NB4 (cell line): ENCODE measurements at regions not wholly inside any gene's neighbourhood (a gene's known extent, or its start where the extent isn't known, plus 50 kb on each side); places are given as distances from the start of the nearest gene placed in this dataset.

Experiments used
- DNase-seq: peaks from one replicate; pipeline ENCODE4 v3.0.0; 2010; ENCODE audit warnings: low read depth
- H3K4me3 ChIP-seq: one replicate; pipeline ENCODE4 v1.5.1; 2011; ENCODE audit warnings: mild to moderate bottlenecking, low read depth, low read length, moderate library complexity
- CTCF ChIP-seq: IDR thresholded peaks from one replicate; pipeline ENCODE4 v1.5.1; 2012; ENCODE audit warnings: low read depth, low read length
- MAX ChIP-seq: IDR thresholded peaks from 2 replicates; pipeline ENCODE4 v1.6.1; 2011; ENCODE audit warnings: low read depth, low read length
- MYC ChIP-seq: IDR thresholded peaks from 2 replicates; pipeline ENCODE4 v1.6.1; 2011; ENCODE audit warnings: low read depth, low read length
- POLR2A ChIP-seq: IDR thresholded peaks from 2 replicates; pipeline ENCODE4 v1.6.1; 2011; ENCODE audit warnings: mild to moderate bottlenecking; ENCODE audit not compliant: insufficient read length; ENCODE audit errors: extremely low read depth

GRCh38 chr1:234842726-234843641, 233.0 kb upstream of the IRF2BP2 start:
- H3K4me3 ChIP-seq: peak overlapping the region; percentile 24
- no peak for TF ChIP-seq CTCF
- TF ChIP-seq MAX: no peak; the same call in 1 of the 2 replicates
- no peak for TF ChIP-seq POLR2A
- no peak for TF ChIP-seq MYC
- DNase-seq: peak; percentile 73

- DNase-seq: peak; percentile 97
- peak; percentile 22 for TF ChIP-seq POLR2A
- TF ChIP-seq MYC: peak; percentile 48; the same call in 1 of the 2 replicates
- no peak for TF ChIP-seq CTCF
- no peak for TF ChIP-seq MAX
- no peak overlapping the region for H3K4me3 ChIP-seq
Observed at GRCh38 chr1:234841710-234842231, 231.8 kb upstream of the IRF2BP2 start.

- H3K4me3 ChIP-seq: no peak overlapping the region
- TF ChIP-seq MAX (no peak), POLR2A (no peak), CTCF (no peak), MYC (no peak)
- no peak for DNase-seq
Observed at GRCh38 chr1:234841281-234841680, 231.3 kb upstream of the IRF2BP2 start.

GRCh38 chr1:234840843-234841242, 230.9 kb upstream of the IRF2BP2 start:
- TF ChIP-seq POLR2A (no peak), CTCF (no peak), MAX (no peak), MYC (no peak)
- DNase-seq: peak; percentile 75
- no peak overlapping the region for H3K4me3 ChIP-seq

GRCh38 chr1:234840253-234840652, 230.3 kb upstream of the IRF2BP2 start:
- H3K4me3 ChIP-seq: no peak overlapping the region
- DNase-seq: no peak
- TF ChIP-seq POLR2A: no peak

- no peak for TF ChIP-seq POLR2A
- TF ChIP-seq MYC: no peak
- TF ChIP-seq MAX: no peak
- TF ChIP-seq CTCF: no peak
- no peak overlapping the region for H3K4me3 ChIP-seq
- DNase-seq: peak; percentile 65
Observed at GRCh38 chr1:234839663-234840062, 229.7 kb upstream of the IRF2BP2 start.
